Kidney (tissue), 13 donors: ENCODE measurements at regions not wholly inside any gene's neighbourhood (a gene's known extent, or its start where the extent isn't known, plus 50 kb on each side); places are given as distances from the start of the nearest gene placed in this dataset.

Experiments used
- DNase-seq, 5 donors: peaks; one replicate each; pipeline ENCODE4 v3.0.0-alpha.2; 2013 to 2020
- FAIRE-seq: peaks from 2 replicates; lab custom pipeline; 2012; peaks lifted over from hg19 to GRCh38; lab: Jason Lieb, UNC
- H3K27ac ChIP-seq, 2 donors: one replicate each; pipeline ENCODE4 v1.7.0; 2013; ENCODE audit warnings: low read depth in 2 of 2, low read length in 2 of 2, inconsistent platforms in 1 of 2
- H3K27me3 ChIP-seq: one replicate; pipeline ENCODE4 v1.7.1; 2013; ENCODE audit warnings: low read length, inconsistent platforms; ENCODE audit not compliant: control insufficient read depth, insufficient read depth
- H3K36me3 ChIP-seq, 3 donors: one replicate each; pipeline versions ENCODE4 v1.7.0 to v1.7.1; 2013; ENCODE audit warnings: low read length in 3 of 3, control low read depth in 1 of 3, inconsistent platforms in 1 of 3; ENCODE audit not compliant: insufficient read depth in 3 of 3, control insufficient read depth in 2 of 3
- H3K4me1 ChIP-seq, 3 donors: one replicate each; pipeline versions ENCODE4 v1.7.0 to v1.7.1; 2013; ENCODE audit warnings: low read length in 3 of 3, inconsistent platforms in 1 of 3, low read depth in 1 of 3; ENCODE audit not compliant: control insufficient read depth in 2 of 3, insufficient read depth in 2 of 3
- H3K4me3 ChIP-seq, 3 donors: one replicate each; pipeline versions ENCODE4 v1.7.0 to v1.8.1; 2013; ENCODE audit warnings: low read length in 3 of 3, control low read depth in 1 of 3, inconsistent platforms in 1 of 3
- H3K9ac ChIP-seq, 3 donors: one replicate each; pipeline versions ENCODE4 v1.7.0 to v1.7.1; 2013; ENCODE audit warnings: low read length in 3 of 3, control low read depth in 1 of 3, inconsistent platforms in 1 of 3
- H3K9me3 ChIP-seq, 3 donors: one replicate each; pipeline versions ENCODE4 v1.7.0 to v1.7.1; 2013; ENCODE audit warnings: low read length in 3 of 3, control low read depth in 1 of 3, inconsistent platforms in 1 of 3; ENCODE audit not compliant: control insufficient read depth in 2 of 3, insufficient read depth in 1 of 3
- CTCF ChIP-seq: IDR thresholded peaks from 3 replicates; pipeline ENCODE4 v1.5.1; 2012; ENCODE audit warnings: mild to moderate bottlenecking, moderate library complexity, borderline replicate concordance; ENCODE audit not compliant: insufficient read depth; ENCODE audit errors: extremely low read depth
- intact Hi-C: fragments of 100-400 bp; cut with DNase I; formaldehyde crosslinking; loops from one replicate; pipeline ENCODE4 v1.11.1; 2022
- donor health status: control.
- donor health status: control.
- donor health status: control.
- donor health status: control.
- donor health status: control.
- donor health status: DM: yes; HTN: yes; CAD: no.
- donor health status: Normal renal cell carcinoma (clear cell type).

- no peaks in the 10 kb centered on the region for H3K36me3 ChIP-seq
- intact Hi-C loops: no loop called here
- DNase-seq: no peak
- H3K4me3 ChIP-seq: no peak overlapping the region
- no peaks in the 10 kb centered on the region for H3K27me3 ChIP-seq
- peak; percentile 86 for FAIRE-seq
- H3K9ac ChIP-seq: no peak overlapping the region
- no peaks in the 10 kb centered on the region for H3K9me3 ChIP-seq
- no peak overlapping the region for H3K27ac ChIP-seq
- no peak for TF ChIP-seq CTCF
- H3K4me1 ChIP-seq: no peaks in the 10 kb centered on the region
Observed at GRCh38 chr16:35249051-35249450, 1789.6 kb downstream of the TP53TG3F start.

- Histone ChIP-seq H3K4me1 (no peaks in the 10 kb centered on the region), H3K4me3 (no peak overlapping the region), H3K27me3 (no peaks in the 10 kb centered on the region), H3K9me3 (peaks cover 0 to 2% (median 0%) of the 10 kb centered on the region in 3 donors), H3K9ac (no peak overlapping the region), H3K27ac (no peak overlapping the region), H3K36me3 (no peaks in the 10 kb centered on the region)
- DNase-seq: no peak
- TF ChIP-seq CTCF: no peak
- intact Hi-C loops: no loop called here
- FAIRE-seq: no peak
Observed at GRCh38 chr16:35252356-35252936, 1793.0 kb downstream of the TP53TG3F start.

- no peak for TF ChIP-seq CTCF
- no peaks in the 10 kb centered on the region for H3K36me3 ChIP-seq
- H3K4me1 ChIP-seq: no peaks in the 10 kb centered on the region
- H3K4me3 ChIP-seq: no peak overlapping the region
- H3K27me3 ChIP-seq: no peaks in the 10 kb centered on the region
- no peak overlapping the region for H3K9ac ChIP-seq
- peaks cover 0 to 2% (median 0%) of the 10 kb centered on the region in 3 donors for H3K9me3 ChIP-seq
- no peak for DNase-seq
- intact Hi-C loops: no loop called here
- no peak overlapping the region for H3K27ac ChIP-seq
- no peak for FAIRE-seq
Observed at GRCh38 chr16:35255186-35255803, 1795.9 kb downstream of the TP53TG3F start.
